H9 (cell line): ENCODE measurements at regions not wholly inside any gene's neighbourhood (a gene's known extent, or its start where the extent isn't known, plus 50 kb on each side); places are given as distances from the start of the nearest gene placed in this dataset.

Experiments used
- DNase-seq: peaks from one replicate; pipeline ENCODE4 v3.0.0-alpha.2; 2017
- H2AFZ ChIP-seq: one replicate; pipeline ENCODE4 v1.6.1; 2013; ENCODE audit warnings: mild to moderate bottlenecking, low read length, control low read depth, moderate library complexity
- H2AK5ac ChIP-seq: 2 replicates; pipeline ENCODE4 v1.6.1; 2013; ENCODE audit warnings: low read length, control low read depth, mixed read lengths; ENCODE audit not compliant: insufficient read length
- H2BK120ac ChIP-seq: one replicate; pipeline ENCODE4 v1.6.1; 2013; ENCODE audit warnings: low read depth, mild to moderate bottlenecking, low read length, control low read depth, inconsistent platforms; ENCODE audit not compliant: poor library complexity, severe bottlenecking
- H2BK12ac ChIP-seq: 2 replicates; pipeline ENCODE4 v1.6.1; 2013; ENCODE audit warnings: low read length, control low read depth, mixed read lengths, low read depth; ENCODE audit not compliant: insufficient read length
- H2BK15ac ChIP-seq: 2 replicates; pipeline ENCODE4 v1.6.1; 2013; ENCODE audit warnings: low read depth, low read length, control low read depth
- H2BK20ac ChIP-seq: one replicate; pipeline ENCODE4 v1.6.1; 2013; ENCODE audit warnings: low read depth, mild to moderate bottlenecking, low read length, control low read depth, inconsistent platforms; ENCODE audit not compliant: poor library complexity, severe bottlenecking
- H2BK5ac ChIP-seq: 2 replicates; pipeline ENCODE4 v1.6.1; 2013; ENCODE audit warnings: low read length, control low read depth, mixed read lengths; ENCODE audit not compliant: insufficient read length
- H3K14ac ChIP-seq: 2 replicates; pipeline ENCODE4 v1.6.1; 2013; ENCODE audit warnings: low read length, control low read depth; ENCODE audit not compliant: insufficient read depth
- H3K18ac ChIP-seq: 2 replicates; pipeline ENCODE4 v1.6.1; 2013; ENCODE audit warnings: low read depth, mild to moderate bottlenecking, mixed read lengths, low read length, control low read depth; ENCODE audit not compliant: insufficient read length
- H3K23ac ChIP-seq: 2 replicates; pipeline ENCODE4 v1.6.1; 2013; ENCODE audit warnings: low read length, control low read depth, mixed read lengths, low read depth; ENCODE audit not compliant: insufficient read length
- H3K23me2 ChIP-seq: 2 replicates; pipeline ENCODE4 v1.6.1; 2013; ENCODE audit warnings: low read depth, mild to moderate bottlenecking, mixed read lengths, low read length, control low read depth; ENCODE audit not compliant: insufficient read length, poor library complexity, severe bottlenecking
- H3K27ac ChIP-seq: 2 replicates; pipeline ENCODE4 v1.5.1; 2013; ENCODE audit warnings: low read length, control low read depth, mixed read lengths, low read depth; ENCODE audit not compliant: insufficient read length
- H3K27me3 ChIP-seq: 2 replicates; pipeline ENCODE4 v1.6.1; 2013; ENCODE audit warnings: low read length, control low read depth, inconsistent platforms; ENCODE audit not compliant: insufficient read depth
- H3K4ac ChIP-seq: 2 replicates; pipeline ENCODE4 v1.6.1; 2013; ENCODE audit warnings: low read depth, mild to moderate bottlenecking, control low read depth, inconsistent platforms, low read length, moderate library complexity
- H3K4me1 ChIP-seq: 2 replicates; pipeline ENCODE4 v1.6.1; 2013; ENCODE audit warnings: low read length, control low read depth, inconsistent platforms; ENCODE audit not compliant: insufficient read depth
- H3K4me2 ChIP-seq: 2 replicates; pipeline ENCODE4 v1.6.1; 2013; ENCODE audit warnings: low read length, control low read depth, mixed read lengths; ENCODE audit not compliant: insufficient read length, insufficient read depth
- H3K56ac ChIP-seq: 2 replicates; pipeline ENCODE4 v1.6.1; 2013; ENCODE audit warnings: low read depth, mild to moderate bottlenecking, mixed read lengths, low read length, control low read depth; ENCODE audit not compliant: insufficient read length
- H3K79me1 ChIP-seq: 2 replicates; pipeline ENCODE4 v1.6.1; 2013; ENCODE audit warnings: low read depth, mild to moderate bottlenecking, moderate library complexity, low read length, control low read depth, inconsistent platforms; ENCODE audit not compliant: insufficient read depth, poor library complexity, severe bottlenecking
- H3K79me2 ChIP-seq: 2 replicates; pipeline ENCODE4 v1.6.1; 2013; ENCODE audit warnings: low read length, control low read depth, inconsistent platforms; ENCODE audit not compliant: insufficient read depth
- H3K9ac ChIP-seq: 2 replicates; pipeline ENCODE4 v1.6.1; 2013; ENCODE audit warnings: low read length, control low read depth, mixed read lengths; ENCODE audit not compliant: insufficient read length; ENCODE audit errors: extremely low read depth
- H3K9me3 ChIP-seq: one replicate; pipeline ENCODE4 v1.6.1; 2013; ENCODE audit warnings: low read depth, low read length, inconsistent platforms; ENCODE audit not compliant: control insufficient read depth
- H3T11ph ChIP-seq: one replicate; pipeline ENCODE4 v1.6.1; 2013; ENCODE audit warnings: mild to moderate bottlenecking, low read length, control low read depth, inconsistent platforms
- H4K20me1 ChIP-seq: one replicate; pipeline ENCODE4 v1.6.1; 2013; ENCODE audit not compliant: control insufficient read depth, insufficient read length, insufficient read depth
- H4K5ac ChIP-seq: 2 replicates; pipeline ENCODE4 v1.6.1; 2013; ENCODE audit warnings: low read depth, mild to moderate bottlenecking, mixed read lengths, low read length, control low read depth; ENCODE audit not compliant: insufficient read length
- H4K8ac ChIP-seq: replicated peaks from 2 replicates; pipeline ENCODE4 v1.6.1; 2013; ENCODE audit warnings: low read length, control low read depth, mixed read lengths, low read depth; ENCODE audit not compliant: insufficient read length
- H4K91ac ChIP-seq: 2 replicates; pipeline ENCODE4 v1.6.1; 2013; ENCODE audit warnings: low read depth, mild to moderate bottlenecking, moderate library complexity, mixed read lengths, low read length, control low read depth; ENCODE audit not compliant: insufficient read length
- H3K27ac Mint-ChIP-seq, 3 experiments: 2 replicates in 2 of 3; 3 replicates in 1 of 3; pipeline ENCODE4 v1.8.0; 2020 to 2021; ENCODE audit warnings: mixed read lengths in 3 of 3, mild to moderate bottlenecking in 1 of 3, moderate library complexity in 1 of 3
- H3K27me3 Mint-ChIP-seq: 2 replicates; pipeline ENCODE4 v1.8.0; 2021; ENCODE audit warnings: low read depth, mild to moderate bottlenecking, moderate library complexity, mixed read lengths
- H3K36me3 Mint-ChIP-seq, 3 experiments: 2 replicates in 2 of 3; 3 replicates in 1 of 3; pipeline ENCODE4 v1.8.0; 2020 to 2021; ENCODE audit warnings: low read depth in 3 of 3, mixed read lengths in 3 of 3; ENCODE audit not compliant: insufficient read depth in 1 of 3
- H3K4me1 Mint-ChIP-seq, 2 experiments: 2 replicates each; pipeline ENCODE4 v1.8.0; 2020; ENCODE audit warnings: mixed read lengths in 2 of 2
- H3K4me3 Mint-ChIP-seq, 2 experiments: 2 replicates in 1 of 2; 3 replicates in 1 of 2; pipeline ENCODE4 v1.8.0; 2020 to 2021; ENCODE audit warnings: mild to moderate bottlenecking in 2 of 2, mixed read lengths in 2 of 2, moderate library complexity in 1 of 2
- H3K9me3 Mint-ChIP-seq, 2 experiments: 2 replicates in 1 of 2; 3 replicates in 1 of 2; pipeline ENCODE4 v1.8.0; 2020; ENCODE audit warnings: mild to moderate bottlenecking in 2 of 2, mixed read lengths in 2 of 2, moderate library complexity in 1 of 2
- WGBS: extraction: QIAGEN DNeasy Blood & Tissue Kit; methylation state at CpG from one replicate; pipeline ENCODE4 v1.1.7; 2013; ENCODE audit warnings: missing lambda C conversion rate, low lambda C conversion rate, mixed read lengths; ENCODE audit not compliant: insufficient read length; ENCODE audit errors: extremely low coverage; 5-methylcytosine and 5-hydroxymethylcytosine counted together
- TF ChIP-seq, protein P1 (sequence below): fragments of 200-600 bp; sonication (generic); conservative IDR thresholded peaks from 3 replicates; pipeline ENCODE4 v1.8.0; 2021; ENCODE audit warnings: antibody characterized with exemption, mild to moderate bottlenecking

GRCh38 chr17:13765701-13766100, 164.0 kb upstream of the HS3ST3A1 start:
- Histone ChIP-seq H2BK120ac (no peak overlapping the region), H3K18ac (no peak overlapping the region), H4K20me1 (no peaks in the 10 kb centered on the region), H2BK5ac (no peak overlapping the region), H3T11ph (no peak overlapping the region), H3K4me2 (no peak overlapping the region), H3K79me1 (no peaks in the 10 kb centered on the region), H2BK12ac (no peak overlapping the region), H3K4me1 (no peaks in the 10 kb centered on the region), H2BK15ac (no peak overlapping the region), H4K8ac (no peak overlapping the region), H2AK5ac (no peak overlapping the region), H3K9me3 (peaks cover 7% of the 10 kb centered on the region), H2BK20ac (no peak overlapping the region), H3K4ac (no peak overlapping the region), H3K27me3 (no peaks in the 10 kb centered on the region), H3K79me2 (no peaks in the 10 kb centered on the region), H3K56ac (no peak overlapping the region), H3K27ac (no peak overlapping the region), H3K23ac (no peak overlapping the region), H4K91ac (no peak overlapping the region), H3K23me2 (no peaks in the 10 kb centered on the region), H3K14ac (no peak overlapping the region), H2AFZ (no peak overlapping the region), H4K5ac (no peak overlapping the region), H3K9ac (no peak overlapping the region)
- Mint-ChIP-seq H3K36me3 (peaks cover 7 to 16% (median 10%) of the 10 kb centered on the region in 3 experiments; a peak in 6 of 7 replicates), H3K27ac (no peak overlapping the region), H3K27me3 (no peaks in the 10 kb centered on the region; the same call in 1 of the 2 replicates), H3K4me1 (no peaks in the 10 kb centered on the region), H3K9me3 (peaks cover 13 to 18% of the 10 kb centered on the region in 2 experiments), H3K4me3 (no peak overlapping the region)
- DNase-seq, result no peak
- TF ChIP-seq, protein P1, sequence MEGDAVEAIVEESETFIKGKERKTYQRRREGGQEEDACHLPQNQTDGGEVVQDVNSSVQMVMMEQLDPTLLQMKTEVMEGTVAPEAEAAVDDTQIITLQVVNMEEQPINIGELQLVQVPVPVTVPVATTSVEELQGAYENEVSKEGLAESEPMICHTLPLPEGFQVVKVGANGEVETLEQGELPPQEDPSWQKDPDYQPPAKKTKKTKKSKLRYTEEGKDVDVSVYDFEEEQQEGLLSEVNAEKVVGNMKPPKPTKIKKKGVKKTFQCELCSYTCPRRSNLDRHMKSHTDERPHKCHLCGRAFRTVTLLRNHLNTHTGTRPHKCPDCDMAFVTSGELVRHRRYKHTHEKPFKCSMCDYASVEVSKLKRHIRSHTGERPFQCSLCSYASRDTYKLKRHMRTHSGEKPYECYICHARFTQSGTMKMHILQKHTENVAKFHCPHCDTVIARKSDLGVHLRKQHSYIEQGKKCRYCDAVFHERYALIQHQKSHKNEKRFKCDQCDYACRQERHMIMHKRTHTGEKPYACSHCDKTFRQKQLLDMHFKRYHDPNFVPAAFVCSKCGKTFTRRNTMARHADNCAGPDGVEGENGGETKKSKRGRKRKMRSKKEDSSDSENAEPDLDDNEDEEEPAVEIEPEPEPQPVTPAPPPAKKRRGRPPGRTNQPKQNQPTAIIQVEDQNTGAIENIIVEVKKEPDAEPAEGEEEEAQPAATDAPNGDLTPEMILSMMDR, result no peak
- no CpG with 5 or more reads among the region's 2 CpGs for WGBS
